PC-3 (cell line): ENCODE measurements at regions not wholly inside any gene's neighbourhood (a gene's known extent, or its start where the extent isn't known, plus 50 kb on each side); places are given as distances from the start of the nearest gene placed in this dataset.
"Not testable (repeated sequence)": the region's sequence is repeated elsewhere in the genome, so short reads cannot be mapped to it uniquely, and the experiment has no call there.

Experiments used
- ATAC-seq: fragments of 200-7000 bp; cut with Tn5 transposase; 2 replicates; pipeline ENCODE4 v1.9.1; 2020; ENCODE audit warnings: mild to moderate bottlenecking, moderate library complexity
- BruUV-seq: library from RNA; stranded (reverse); fragments of 400-500 nt; replicated peaks from 2 replicates; lab custom pipeline; 2021; lab: Mats Ljungman, UMichigan
- CTCF ChIA-PET: fragments of 300-600 bp; sonication (Branson Sonifier 250); formaldehyde crosslinking; loops from one replicate; lab custom pipeline; 2022; ENCODE audit warnings: antibody characterized with exemption; lab: Charles Lee
- POLR2A ChIA-PET: fragments of 300-600 bp; sonication (Branson Sonifier 250); formaldehyde crosslinking; loops from one replicate; lab custom pipeline; 2022; ENCODE audit warnings: antibody characterized with exemption; ENCODE audit not compliant: unreplicated experiment; lab: Charles Lee
- DNase-seq: peaks from one replicate; pipeline ENCODE4 v3.0.0-alpha.2; 2015
- H2AFZ ChIP-seq: fragments of 300-600 bp; sonication (generic); 2 replicates; pipeline ENCODE4 v1.6.0; 2016; ENCODE audit warnings: antibody characterized with exemption, low read length
- H3F3A ChIP-seq: fragments of 300-600 bp; sonication (generic); one replicate; pipeline ENCODE4 v1.6.0; 2017; ENCODE audit warnings: antibody characterized with exemption, low read length, control low read depth, mild to moderate bottlenecking; ENCODE audit not compliant: unreplicated experiment
- H3K27ac ChIP-seq: fragments of 300-600 bp; sonication (generic); 2 replicates; pipeline ENCODE4 v1.5.1; 2016; ENCODE audit warnings: mild to moderate bottlenecking, low read length
- H3K27me3 ChIP-seq: fragments of 300-600 bp; sonication (generic); 2 replicates; pipeline ENCODE4 v1.6.1; 2016; ENCODE audit warnings: low read length, mixed read lengths
- H3K36me3 ChIP-seq: fragments of 300-600 bp; sonication (generic); 2 replicates; pipeline ENCODE4 v1.6.1; 2016; ENCODE audit warnings: low read depth, mixed run types, low read length, mixed read lengths
- H3K4me1 ChIP-seq: fragments of 300-600 bp; sonication (generic); 2 replicates; pipeline ENCODE4 v1.5.1; 2016; ENCODE audit warnings: low read length; ENCODE audit not compliant: insufficient read depth
- H3K4me2 ChIP-seq: fragments of 300-600 bp; sonication (generic); 2 replicates; pipeline ENCODE4 v1.6.0; 2016; ENCODE audit warnings: low read length
- H3K4me3 ChIP-seq: fragments of 300-600 bp; sonication (generic); 2 replicates; pipeline ENCODE4 v1.5.1; 2016; ENCODE audit warnings: mild to moderate bottlenecking, low read length, mixed read lengths
- H3K79me2 ChIP-seq: fragments of 300-600 bp; sonication (generic); 2 replicates; pipeline ENCODE4 v1.6.1; 2017; ENCODE audit warnings: low read length, mixed read lengths
- H3K9ac ChIP-seq: fragments of 300-600 bp; sonication (generic); 2 replicates; pipeline ENCODE4 v1.6.0; 2016; ENCODE audit warnings: mild to moderate bottlenecking, low read length
- H3K9me2 ChIP-seq: fragments of 300-600 bp; sonication (generic); replicated peaks from 2 replicates; pipeline ENCODE4 v1.6.1; 2016; ENCODE audit warnings: mixed run types, low read length, mixed read lengths
- H3K9me3 ChIP-seq: fragments of 300-600 bp; sonication (generic); 2 replicates; pipeline ENCODE4 v1.6.1; 2016; ENCODE audit warnings: low read length, mixed read lengths
- H4K20me1 ChIP-seq: fragments of 300-600 bp; sonication (generic); 2 replicates; pipeline ENCODE4 v1.6.1; 2016; ENCODE audit warnings: low read length, mixed read lengths
- CTCF ChIP-seq: fragments of 300-600 bp; sonication (generic); conservative IDR thresholded peaks from 2 replicates; pipeline ENCODE4 v1.5.1; 2017; ENCODE audit warnings: antibody characterized with exemption, low read depth, mild to moderate bottlenecking, low read length
- EZH2 ChIP-seq: fragments of 300-600 bp; sonication (generic); IDR thresholded peaks from one replicate; pipeline ENCODE4 v1.6.1; 2017; ENCODE audit warnings: antibody characterized with exemption, mild to moderate bottlenecking, low read length; ENCODE audit not compliant: unreplicated experiment
- EZH2phosphoT487 ChIP-seq: fragments of 300-600 bp; sonication (generic); IDR thresholded peaks from 2 replicates; pipeline ENCODE4 v1.6.1; 2018; ENCODE audit warnings: mild to moderate bottlenecking, antibody characterized with exemption, low read length, borderline replicate concordance
- intact Hi-C: fragments of 100-400 bp; cut with micrococcal nuclease; formaldehyde crosslinking; loops from 2 replicates; pipeline ENCODE4 v1.9.0; 2023

GRCh38 chr6:80860107-80860506, 753.6 kb downstream of the BCKDHB start:
- no peaks in the 10 kb centered on the region for H3K79me2 ChIP-seq
- no peaks in the 10 kb centered on the region for H3K9me3 ChIP-seq
- no peak for ATAC-seq
- no peak overlapping the region for H3K9ac ChIP-seq
- no peaks in the 10 kb centered on the region for H4K20me1 ChIP-seq
- POLR2A ChIA-PET: no interaction called here
- H3K36me3 ChIP-seq: no peaks in the 10 kb centered on the region
- no peaks in the 10 kb centered on the region for H3F3A ChIP-seq
- no peak for TF ChIP-seq EZH2phosphoT487
- no peak for TF ChIP-seq CTCF
- TF ChIP-seq EZH2: no peak
- BruUV-seq: no TSS peak
- H3K4me2 ChIP-seq: no peak overlapping the region
- intact Hi-C loops: no loop called here
- H3K4me3 ChIP-seq: no peak overlapping the region
- H2AFZ ChIP-seq: no peak overlapping the region
- no peak overlapping the region for H3K27ac ChIP-seq
- no peak for DNase-seq
- H3K9me2 ChIP-seq: no peaks in the 10 kb centered on the region
- no peaks in the 10 kb centered on the region for H3K4me1 ChIP-seq
- CTCF ChIA-PET: no interaction called here
- H3K27me3 ChIP-seq: no peaks in the 10 kb centered on the region

- CTCF ChIA-PET: not testable (repeated sequence)
These were observed 741.5 kb downstream of the BCKDHB start for GRCh38 chr6:80847973-80848372.

GRCh38 chr6:80832337-80832736, 725.9 kb downstream of the BCKDHB start:
- Histone ChIP-seq H3K9me3 (no peaks in the 10 kb centered on the region), H3K27me3 (no peaks in the 10 kb centered on the region), H3K27ac (no peak overlapping the region), H3K79me2 (no peaks in the 10 kb centered on the region), H3K4me1 (no peaks in the 10 kb centered on the region), H3K4me2 (no peak overlapping the region), H3K36me3 (no peaks in the 10 kb centered on the region), H3K9me2 (no peaks in the 10 kb centered on the region), H2AFZ (no peak overlapping the region), H3K9ac (no peak overlapping the region), H3F3A (no peaks in the 10 kb centered on the region), H4K20me1 (no peaks in the 10 kb centered on the region), H3K4me3 (no peak overlapping the region)
- TF ChIP-seq CTCF (no peak), EZH2 (no peak), EZH2phosphoT487 (no peak)
- DNase-seq: no peak
- ChIA-PET CTCF (no interaction called here), POLR2A (no interaction called here)
- intact Hi-C loops: no loop called here
- no peak for ATAC-seq
- no TSS peak for BruUV-seq

More at GRCh38 chr6:80847973-80848372, 741.5 kb downstream of the BCKDHB start:
- H3K4me2 ChIP-seq, H3K36me3 ChIP-seq, H3K4me3 ChIP-seq, POLR2A ChIA-PET, H3K27me3 ChIP-seq, DNase-seq, intact Hi-C loops, H3K27ac ChIP-seq, H3K79me2 ChIP-seq, H3K9me3 ChIP-seq, H3K9me2 ChIP-seq, ATAC-seq, H3K9ac ChIP-seq, H4K20me1 ChIP-seq, H2AFZ ChIP-seq, H3K4me1 ChIP-seq, H3F3A ChIP-seq, BruUV-seq: not testable (repeated sequence)
